ENCODE measurements at regions not wholly inside any gene's neighbourhood (a gene's known extent, or its start where the extent isn't known, plus 50 kb on each side); places are given as distances from the start of the nearest gene placed in this dataset.

DNA sequence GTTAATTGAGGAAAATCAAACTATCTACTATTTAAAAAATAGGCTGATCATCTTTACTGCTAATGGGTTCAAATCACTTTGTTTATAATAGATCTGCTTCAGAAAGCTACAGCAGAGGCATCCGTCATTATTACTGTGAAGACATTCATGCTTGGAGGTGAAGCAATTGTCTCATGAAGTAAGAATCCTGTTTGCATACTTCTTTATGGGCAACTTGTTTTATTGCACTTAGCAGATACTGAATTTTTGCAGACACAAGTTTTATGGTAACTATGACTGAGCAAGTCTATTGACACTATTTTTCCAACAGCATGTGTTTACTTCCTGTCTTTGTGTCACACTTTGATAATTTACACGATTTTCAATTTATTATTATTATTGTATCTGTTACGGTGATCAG lies 573.9 kb downstream of the RFPL4B start:
- no peak for TF ChIP-seq POLR2A (IDR thresholded peaks at IDR 0.05)
- TF ChIP-seq, protein P1, sequence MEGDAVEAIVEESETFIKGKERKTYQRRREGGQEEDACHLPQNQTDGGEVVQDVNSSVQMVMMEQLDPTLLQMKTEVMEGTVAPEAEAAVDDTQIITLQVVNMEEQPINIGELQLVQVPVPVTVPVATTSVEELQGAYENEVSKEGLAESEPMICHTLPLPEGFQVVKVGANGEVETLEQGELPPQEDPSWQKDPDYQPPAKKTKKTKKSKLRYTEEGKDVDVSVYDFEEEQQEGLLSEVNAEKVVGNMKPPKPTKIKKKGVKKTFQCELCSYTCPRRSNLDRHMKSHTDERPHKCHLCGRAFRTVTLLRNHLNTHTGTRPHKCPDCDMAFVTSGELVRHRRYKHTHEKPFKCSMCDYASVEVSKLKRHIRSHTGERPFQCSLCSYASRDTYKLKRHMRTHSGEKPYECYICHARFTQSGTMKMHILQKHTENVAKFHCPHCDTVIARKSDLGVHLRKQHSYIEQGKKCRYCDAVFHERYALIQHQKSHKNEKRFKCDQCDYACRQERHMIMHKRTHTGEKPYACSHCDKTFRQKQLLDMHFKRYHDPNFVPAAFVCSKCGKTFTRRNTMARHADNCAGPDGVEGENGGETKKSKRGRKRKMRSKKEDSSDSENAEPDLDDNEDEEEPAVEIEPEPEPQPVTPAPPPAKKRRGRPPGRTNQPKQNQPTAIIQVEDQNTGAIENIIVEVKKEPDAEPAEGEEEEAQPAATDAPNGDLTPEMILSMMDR (IDR thresholded peaks at IDR 0.05): no peak

All from esophagus squamous epithelium (tissue), 4 donors.